K562 (cell line): ENCODE measurements at regions not wholly inside any gene's neighbourhood (a gene's known extent, or its start where the extent isn't known, plus 50 kb on each side); places are given as distances from the start of the nearest gene placed in this dataset.

ENCODE experiments used
- ATAC-seq: fragments of 200-7000 bp; cut with Tn5 transposase; 3 replicates; pipeline ENCODE4 v1.9.1; 2020; ENCODE audit warnings: moderate library complexity
- BruUV-seq: library from RNA; stranded (reverse); fragments of 400-500 nt; replicated peaks from 2 replicates; lab custom pipeline; 2021; lab: Mats Ljungman, UMichigan
- CTCF ChIA-PET: fragments of 300-600 bp; formaldehyde crosslinking; extraction: SDS; loops from one replicate; lab custom pipeline; 2021; ENCODE audit warnings: low intra/inter-chr PET ratio; lab: Yijun Ruan, JAX
- POLR2A ChIA-PET: fragments of 300-600, 350-650 bp; sonication (Branson Sonifier 250); formaldehyde crosslinking; extraction: SDS; loops from one replicate; lab custom pipeline; 2021; ENCODE audit warnings: antibody characterized with exemption, inconsistent platforms; lab: Yijun Ruan, JAX
- DNase-seq, 4 experiments: peaks; one replicate each; pipeline versions ENCODE4 v3.0.0 to v3.0.0-alpha.2; 2011 to 2018; ENCODE audit warnings: low spot score in 3 of 4, mixed read lengths in 3 of 4; ENCODE audit errors: extremely low read depth in 1 of 4
- FAIRE-seq: peaks from 2 replicates; lab custom pipeline; 2011; peaks lifted over from hg19 to GRCh38; lab: Jason Lieb, UNC
- H2AFZ ChIP-seq: 2 replicates; pipeline ENCODE4 v1.6.0; 2011; ENCODE audit warnings: low read depth, low read length, control low read depth, inconsistent platforms
- H3K27ac ChIP-seq: fragments of 200-600 bp; 3 replicates; pipeline ENCODE4 v1.8.0; 2011; ENCODE audit warnings: low read depth, mild to moderate bottlenecking, control low read depth, inconsistent platforms, low read length, moderate library complexity, mixed read lengths; ENCODE audit errors: extremely low read depth
- H3K27me3 ChIP-seq, 2 experiments: fragments of 300-600 bp in 1 of 2; 2 replicates in 1 of 2; 3 replicates in 1 of 2; pipeline versions ENCODE4 v1.6.0 to v1.8.0; 2011; ENCODE audit warnings: inconsistent platforms in 2 of 2, low read length in 2 of 2, mild to moderate bottlenecking in 1 of 2, mixed read lengths in 1 of 2, moderate library complexity in 1 of 2; ENCODE audit not compliant: control insufficient read depth in 2 of 2, insufficient read depth in 2 of 2
- H3K36me3 ChIP-seq: fragments of 300-600 bp; 3 replicates; pipeline ENCODE4 v1.8.0; 2011; ENCODE audit warnings: mild to moderate bottlenecking, low read length, inconsistent platforms; ENCODE audit not compliant: control insufficient read depth, insufficient read depth
- H3K4me1 ChIP-seq, 2 experiments: fragments of 200-600 bp in 1 of 2; replicated peaks in 1 of 2; 2 replicates in 1 of 2; 3 replicates in 1 of 2; pipeline versions ENCODE4 v1.5.1 to v1.8.0; 2011; ENCODE audit warnings: inconsistent platforms in 2 of 2, low read length in 2 of 2, mild to moderate bottlenecking in 1 of 2, mixed read lengths in 1 of 2, moderate library complexity in 1 of 2; ENCODE audit not compliant: control insufficient read depth in 2 of 2, insufficient read depth in 2 of 2
- H3K4me2 ChIP-seq: 2 replicates; pipeline ENCODE4 v1.6.1; 2011; ENCODE audit warnings: low read length, control low read depth, inconsistent platforms, mixed read lengths; ENCODE audit not compliant: insufficient read depth
- H3K4me3 ChIP-seq: fragments of 200-600 bp; sonication (generic), shearing (Covaris generic); 2 replicates; pipeline ENCODE4 v1.5.1; 2016; ENCODE audit warnings: control low read depth, inconsistent platforms
- H3K79me2 ChIP-seq: fragments of 200-600 bp; 3 replicates; pipeline ENCODE4 v1.8.0; 2011; ENCODE audit warnings: low read length, inconsistent platforms; ENCODE audit not compliant: control insufficient read depth, insufficient read depth
- H3K9ac ChIP-seq, 2 experiments: 2 replicates each; pipeline versions ENCODE4 v1.6.0 to v1.6.1; 2011; ENCODE audit warnings: low read depth in 2 of 2, low read length in 2 of 2, control low read depth in 1 of 2, inconsistent platforms in 1 of 2, mild to moderate bottlenecking in 1 of 2, mixed read lengths in 1 of 2; ENCODE audit not compliant: insufficient read depth in 1 of 2
- H3K9me1 ChIP-seq: one replicate; pipeline ENCODE4 v1.6.0; 2011; ENCODE audit warnings: inconsistent platforms, mild to moderate bottlenecking, low read length, moderate library complexity; ENCODE audit not compliant: control insufficient read depth, insufficient read depth
- H3K9me3 ChIP-seq: replicated peaks from 2 replicates; pipeline ENCODE4 v1.5.1; 2011; ENCODE audit warnings: low read depth, low read length, inconsistent platforms; ENCODE audit not compliant: control insufficient read depth, insufficient read depth
- H4K20me1 ChIP-seq: replicated peaks from 2 replicates; pipeline ENCODE4 v1.6.1; 2011; ENCODE audit warnings: low read length, inconsistent platforms, mixed read lengths; ENCODE audit not compliant: control insufficient read depth, insufficient read depth
- ELK1 ChIP-seq: sonication (generic); formaldehyde crosslinking; IDR thresholded peaks from 2 replicates; pipeline ENCODE4 v1.8.1; 2022; ENCODE audit warnings: missing genetic modification reagents
- FOXA1 ChIP-seq: fragments of 450-650 bp; IDR thresholded peaks from 2 replicates; pipeline ENCODE4 v1.6.1; 2016; ENCODE audit warnings: mild to moderate bottlenecking, borderline replicate concordance
- GABPA ChIP-seq: fragments of 200-800 bp; sonication (Bioruptor generic); conservative IDR thresholded peaks from 2 replicates; pipeline ENCODE4 v1.6.1; 2016; ENCODE audit warnings: low read depth, missing genetic modification characterization, missing compliant biosample characterization
- GTF2F1 ChIP-seq: IDR thresholded peaks from 2 replicates; pipeline ENCODE4 v1.6.1; 2011; ENCODE audit warnings: low read depth, low read length, improper control_type of control experiment
- MAFK ChIP-seq: IDR thresholded peaks from 2 replicates; pipeline ENCODE4 v1.6.1; 2011; ENCODE audit warnings: low read length, improper control_type of control experiment
- MCM2 ChIP-seq: fragments of 450-650 bp; IDR thresholded peaks from 2 replicates; pipeline ENCODE4 v1.6.1; 2017; ENCODE audit warnings: low read depth, mild to moderate bottlenecking
- MED1 ChIP-seq: sonication (generic); formaldehyde crosslinking; IDR thresholded peaks from 2 replicates; pipeline ENCODE4 v1.8.1; 2023; ENCODE audit warnings: missing genetic modification reagents, borderline replicate concordance
- PHB2 ChIP-seq: fragments of 450-650 bp; IDR thresholded peaks from 2 replicates; pipeline ENCODE4 v1.6.1; 2017; ENCODE audit warnings: low read depth
- PML ChIP-seq: IDR thresholded peaks from 2 replicates; pipeline ENCODE4 v1.6.1; 2012; ENCODE audit warnings: low read length, inconsistent platforms
- RBM25 ChIP-seq: fragments of 200-400 bp; formaldehyde crosslinking; IDR thresholded peaks from 2 replicates; pipeline ENCODE4 v1.6.1; 2018; ENCODE audit warnings: low read length, low read depth, moderate library complexity; ENCODE audit not compliant: severe bottlenecking
- SAFB2 ChIP-seq: fragments of 200-400 bp; formaldehyde crosslinking; IDR thresholded peaks from 2 replicates; pipeline ENCODE4 v1.6.1; 2018; ENCODE audit warnings: borderline replicate concordance, low read length, low read depth, moderate library complexity; ENCODE audit not compliant: severe bottlenecking
- SOX6 ChIP-seq: fragments of 450-650 bp; IDR thresholded peaks from 2 replicates; pipeline ENCODE4 v1.6.1; 2014; ENCODE audit warnings: mild to moderate bottlenecking
- SREBF1 ChIP-seq: fragments of 150-350 bp; IDR thresholded peaks from 2 replicates; pipeline ENCODE4 v1.6.1; 2014; ENCODE audit warnings: antibody characterized with exemption, low read depth, low read length, borderline replicate concordance
- TCF15 ChIP-seq: fragments of 250-450 bp; sonication (Bioruptor Pico); IDR thresholded peaks from 2 replicates; pipeline ENCODE4 v1.8.0; 2022; ENCODE audit warnings: moderate library complexity, mild to moderate bottlenecking, inconsistent platforms
- THAP7 ChIP-seq: fragments of 250-450 bp; sonication (Bioruptor Pico); IDR thresholded peaks from 2 replicates; pipeline ENCODE4 v1.5.0; 2021
- UBTF ChIP-seq, 2 experiments: IDR thresholded peaks; 2 replicates each; pipeline ENCODE4 v1.6.1; 2012; ENCODE audit warnings: improper control_type of control experiment in 2 of 2, low read depth in 2 of 2, low read length in 2 of 2, borderline replicate concordance in 1 of 2
- ZNF184 ChIP-seq: sonication (generic); formaldehyde crosslinking; IDR thresholded peaks from 2 replicates; pipeline ENCODE4 v1.5.0; 2020; ENCODE audit warnings: missing genetic modification reagents
- ZNF239 ChIP-seq: fragments of 250-450 bp; sonication (Bioruptor Pico); IDR thresholded peaks from 2 replicates; pipeline ENCODE4 v1.4.0; 2020; ENCODE audit warnings: mild to moderate bottlenecking
- ZNF24 ChIP-seq: fragments of 450-650 bp; IDR thresholded peaks from 2 replicates; pipeline ENCODE4 v1.6.1; 2016
- ZNF830 ChIP-seq: fragments of 250-450 bp; sonication (Bioruptor Pico); IDR thresholded peaks from 2 replicates; pipeline ENCODE4 v1.5.0; 2021; ENCODE audit warnings: mild to moderate bottlenecking
- in situ Hi-C: fragments of 300-500 bp; cut with MboI; formaldehyde crosslinking; loops from 4 replicates; pipeline ENCODE4 v1.15.0; 2018; ENCODE audit warnings: inconsistent platforms, mixed read lengths
- intact Hi-C: fragments of 100-400 bp; cut with micrococcal nuclease; formaldehyde crosslinking; loops from 2 replicates; pipeline ENCODE4 v1.14.2; 2022

- TF ChIP-seq ZNF24 (no peak), ZNF830 (CRISPR knock-in tag) (no peak)
These were observed 575.4 kb downstream of the TFAP2B start (continued) for GRCh38 chr6:51394061-51394460.

GRCh38 chr6:51396583-51396982 lies 577.9 kb downstream of the TFAP2B start:
- BruUV-seq: no TSS peak
- Histone ChIP-seq H3K4me1 (no peaks in the 10 kb centered on the region), H3K9me3 (no peaks in the 10 kb centered on the region), H3K4me2 (no peak overlapping the region)
- ATAC-seq: no peak
- TF ChIP-seq ZNF239 (CRISPR knock-in tag) (no peak), MCM2 (no peak), SOX6 (no peak), ZNF184 (CRISPR knock-in tag) (no peak), THAP7 (CRISPR knock-in tag) (no peak), PML (no peak), SAFB2 (no peak), MAFK (no peak), GTF2F1 (no peak), SREBF1 (no peak), MED1 (no peak), TCF15 (CRISPR knock-in tag) (no peak), ELK1 (CRISPR knock-in tag) (no peak), FOXA1 (no peak), UBTF (IDR thresholded peaks at IDR 0.05; ENCODE audit: borderline replicate concordance in 1 of 2, low read depth in 2 of 2, low read length in 2 of 2) (no peak), RBM25 (no peak), GABPA (tag) (no peak), PHB2 (no peak)
- TF ChIP-seq, all 486 proteins: peak for 0
- no peaks in the 10 kb centered on the region for H3K79me2 ChIP-seq
- no peaks in the 10 kb centered on the region for H3K9me1 ChIP-seq
- no peak overlapping the region for H2AFZ ChIP-seq
- H3K36me3 ChIP-seq: no peaks in the 10 kb centered on the region
- H3K27me3 ChIP-seq: no peaks in the 10 kb centered on the region
- no peak overlapping the region for H3K9ac ChIP-seq
- CTCF ChIA-PET: no interaction called here
- intact Hi-C loops: no loop called here
- no peak for FAIRE-seq
- no peak overlapping the region for H3K27ac ChIP-seq
- in situ Hi-C loops: no loop called here
- POLR2A ChIA-PET: no interaction called here
- no peak overlapping the region for H3K4me3 ChIP-seq
- H4K20me1 ChIP-seq: no peaks in the 10 kb centered on the region
- no peak for DNase-seq
